ENCODE measurements at regions not wholly inside any gene's neighbourhood (a gene's known extent, or its start where the extent isn't known, plus 50 kb on each side); places are given as distances from the start of the nearest gene placed in this dataset.

DNA sequence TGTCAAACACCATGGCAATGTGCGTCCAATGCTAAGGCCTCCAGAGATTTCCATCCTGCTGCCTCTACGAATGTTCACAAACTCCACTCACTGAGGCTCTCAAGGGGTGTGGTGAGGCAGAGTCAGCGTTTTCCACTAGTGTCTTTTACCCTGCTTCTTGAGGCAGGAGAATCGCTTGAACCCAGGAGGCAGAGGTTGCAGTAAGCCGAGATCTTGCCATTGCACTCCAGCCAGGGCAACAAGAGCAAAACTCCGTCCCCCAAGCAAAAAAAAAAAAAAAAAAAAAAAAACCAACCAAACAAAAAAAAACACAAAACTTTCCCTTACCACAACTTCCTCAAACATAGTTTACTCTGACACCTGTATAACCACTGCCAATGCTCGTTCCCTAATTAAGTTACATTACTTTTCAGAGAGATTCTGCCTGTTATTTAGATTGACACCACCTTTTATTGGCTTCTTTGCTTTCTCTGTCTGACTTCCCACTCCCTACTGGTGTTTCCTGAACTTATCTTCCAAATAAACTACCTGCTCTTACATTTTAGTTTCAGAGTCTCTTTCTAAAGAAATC, 102.1 kb upstream of the ZNF746 start:
- CTCF ChIA-PET (ENCODE audit: low intra/inter-chr PET ratio, low total read pairs) = no interaction called here
- Histone ChIP-seq H3K4me2 (ENCODE audit: low read depth, low read length) (no peak overlapping the region), H3K4me1 (ENCODE audit: insufficient read depth, low read length) (no peaks in the 10 kb centered on the region), H3K27me3 (ENCODE audit: control insufficient read depth in 1 of 2, insufficient read depth in 2 of 2, low read length in 2 of 2) (no peaks in the 10 kb centered on the region), H4K20me1 (ENCODE audit: insufficient read depth, low read length) (no peaks in the 10 kb centered on the region), H3K9ac (ENCODE audit: insufficient read depth, low read depth, low read length) (no peak overlapping the region), H3K9me3 (ENCODE audit: low read length) (no peaks in the 10 kb centered on the region), H2AFZ (ENCODE audit: low read length) (no peak overlapping the region), H3K27ac (ENCODE audit: extremely low read length, insufficient read depth, low read length) (no peak overlapping the region), H3K36me3 (replicated peaks in 1 of 2; ENCODE audit: control insufficient read depth in 1 of 2, insufficient read depth in 2 of 2, low read length in 2 of 2) (peaks cover 16 to 60% of the 10 kb centered on the region in 2 experiments; a peak in 4 of 5 replicates), H3K4me3 (replicated peaks in 1 of 3; ENCODE audit: insufficient read depth in 1 of 3, low read depth in 2 of 3, low read length in 3 of 3) (no peak overlapping the region), H3K79me2 (ENCODE audit: insufficient read depth, low read length) (no peaks in the 10 kb centered on the region)
- in situ Hi-C loops (cut with HindIII; ENCODE audit: extremely low pct_ligation_motif_present, low pct_unique_long_range_greater_than_20kb) = no loop called here
- intact Hi-C loops (cut with micrococcal nuclease; ENCODE audit: unreplicated experiment) = loop anchor here (2.0 kb wide), 1 partner anchor 13 kb away; no protein-coding TSS in a partner anchor
- POLR2A ChIA-PET = no interaction called here
- FAIRE-seq = no peak
- no TSS peak for BruUV-seq (replicated peaks)
- DNase-seq (ENCODE audit: low spot score) = no peak
- WGBS (ENCODE audit: low lambda C conversion rate) = 95% methylated on average over 7 of the region's 7 CpGs
- ATAC-seq = no peak
- TF ChIP-seq ZNF260 (CRISPR knock-in tag; IDR thresholded peaks at IDR 0.05; ENCODE audit: borderline replicate concordance, low read depth) (no peak), ZNF777 (CRISPR knock-in tag; IDR thresholded peaks at IDR 0.05) (no peak), DPF2 (CRISPR knock-in tag; IDR thresholded peaks at IDR 0.05; ENCODE audit: borderline replicate concordance, low read depth) (no peak), FOSL1 (CRISPR knock-in tag; IDR thresholded peaks at IDR 0.05; ENCODE audit: borderline replicate concordance) (no peak), YEATS4 (CRISPR knock-in tag; IDR thresholded peaks at IDR 0.05; ENCODE audit: borderline replicate concordance) (no peak), CBX1 (IDR thresholded peaks at IDR 0.05; ENCODE audit: low read depth) (no peak), JUNB (CRISPR knock-in tag; IDR thresholded peaks at IDR 0.05; ENCODE audit: borderline replicate concordance) (no peak), CREM (IDR thresholded peaks at IDR 0.05) (no peak), CREM (CRISPR knock-in tag; IDR thresholded peaks at IDR 0.05) (no peak), NR0B2 (CRISPR knock-in tag; IDR thresholded peaks at IDR 0.05) (no peak), THRA (CRISPR knock-in tag; IDR thresholded peaks at IDR 0.05; ENCODE audit: borderline replicate concordance) (no peak), GTF3A (CRISPR knock-in tag; conservative IDR thresholded peaks at IDR 0.05) (no peak), HMGXB3 (CRISPR knock-in tag; IDR thresholded peaks at IDR 0.05; ENCODE audit: borderline replicate concordance) (no peak), ZNF598 (CRISPR knock-in tag; IDR thresholded peaks at IDR 0.05; ENCODE audit: borderline replicate concordance) (no peak), KLF15 (CRISPR knock-in tag; IDR thresholded peaks at IDR 0.05; ENCODE audit: borderline replicate concordance) (no peak)
- TF ChIP-seq, protein P1, sequence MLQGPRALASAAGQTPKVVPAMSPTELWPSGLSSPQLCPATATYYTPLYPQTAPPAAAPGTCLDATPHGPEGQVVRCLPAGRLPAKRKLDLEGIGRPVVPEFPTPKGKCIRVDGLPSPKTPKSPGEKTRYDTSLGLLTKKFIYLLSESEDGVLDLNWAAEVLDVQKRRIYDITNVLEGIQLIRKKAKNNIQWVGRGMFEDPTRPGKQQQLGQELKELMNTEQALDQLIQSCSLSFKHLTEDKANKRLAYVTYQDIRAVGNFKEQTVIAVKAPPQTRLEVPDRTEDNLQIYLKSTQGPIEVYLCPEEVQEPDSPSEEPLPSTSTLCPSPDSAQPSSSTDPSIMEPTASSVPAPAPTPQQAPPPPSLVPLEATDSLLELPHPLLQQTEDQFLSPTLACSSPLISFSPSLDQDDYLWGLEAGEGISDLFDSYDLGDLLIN (CRISPR knock-in tag; IDR thresholded peaks at IDR 0.05; ENCODE audit: borderline replicate concordance) = no peak

Data from HepG2 (cell line).